Omental fat pad (tissue), 3 donors: ENCODE measurements at regions not wholly inside any gene's neighbourhood (a gene's known extent, or its start where the extent isn't known, plus 50 kb on each side); places are given as distances from the start of the nearest gene placed in this dataset.
"Not testable (repeated sequence)": the region's sequence is repeated elsewhere in the genome, so short reads cannot be mapped to it uniquely, and the experiment has no call there.

Experiments
- ATAC-seq: fragments of 150-250 bp; one replicate; pipeline ENCODE4 v1.9.1; 2016; ENCODE audit warnings: mild to moderate bottlenecking, moderate library complexity; ENCODE audit not compliant: low FRiP score
- DNase-seq: peaks from one replicate; pipeline ENCODE4 v3.0.0-alpha.2; 2019; ENCODE audit warnings: low spot score
- CTCF ChIP-seq, 3 donors: fragments of 450-650 bp; IDR thresholded peaks; one replicate each; pipeline ENCODE4 v1.5.1; 2016 to 2017; ENCODE audit warnings: antibody characterized with exemption in 3 of 3, mild to moderate bottlenecking in 3 of 3, moderate library complexity in 2 of 3

GRCh38 chr6:144921206-144921975 is 636.3 kb downstream of the UTRN start:
- TF ChIP-seq CTCF (IDR thresholded peaks at IDR 0.05) = no peak
- ATAC-seq (no peak), DNase-seq (no peak)

GRCh38 chr6:144922120-144922722 is 637.1 kb downstream of the UTRN start:
- ATAC-seq = no peak
- no peak for TF ChIP-seq CTCF (IDR thresholded peaks at IDR 0.05)

GRCh38 chr6:144922771-144923490 is 637.8 kb downstream of the UTRN start:
- not testable (repeated sequence) for ATAC-seq, DNase-seq

More at GRCh38 chr6:144922120-144922722, 637.1 kb downstream of the UTRN start:
- DNase-seq = no peak

GRCh38 chr6:144923491-144923787 is 638.3 kb downstream of the UTRN start:
- DNase-seq, ATAC-seq: not testable (repeated sequence)

- no peak for TF ChIP-seq CTCF (IDR thresholded peaks at IDR 0.05)
- DNase-seq (no peak), ATAC-seq (no peak)
These were observed 643.7 kb downstream of the UTRN start for GRCh38 chr6:144928847-144929246.

- DNase-seq = no peak
- no peak for TF ChIP-seq CTCF (IDR thresholded peaks at IDR 0.05)
- no peak for ATAC-seq
These were observed 644.1 kb downstream of the UTRN start for GRCh38 chr6:144929262-144929661.

- DNase-seq (no peak), ATAC-seq (no peak)
- TF ChIP-seq CTCF (IDR thresholded peaks at IDR 0.05) = no peak
These were observed 646.3 kb downstream of the UTRN start for GRCh38 chr6:144931172-144932035.
